ENCODE measurements at regions not wholly inside any gene's neighbourhood (a gene's known extent, or its start where the extent isn't known, plus 50 kb on each side); places are given as distances from the start of the nearest gene placed in this dataset.

DNA sequence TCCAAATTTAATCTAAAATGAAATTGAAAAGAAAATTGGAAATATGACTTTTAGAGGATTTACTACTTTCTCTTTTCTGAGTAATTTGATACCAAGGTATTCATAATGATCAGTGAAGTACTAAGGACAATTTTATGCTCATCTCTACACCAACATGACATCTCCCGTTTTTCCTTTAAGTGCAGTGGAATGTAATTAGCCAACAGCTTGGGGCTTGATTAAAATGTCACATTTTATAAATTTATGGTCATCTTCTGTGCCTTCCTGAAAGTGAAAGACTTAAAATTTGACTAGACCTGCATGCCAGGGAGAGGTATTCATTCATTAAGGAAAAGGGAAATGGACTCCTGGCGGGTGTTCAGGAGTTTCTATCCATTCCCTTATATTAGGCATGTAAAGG is 228.2 kb upstream of the CNTN3 start:
- TF ChIP-seq, protein P1, sequence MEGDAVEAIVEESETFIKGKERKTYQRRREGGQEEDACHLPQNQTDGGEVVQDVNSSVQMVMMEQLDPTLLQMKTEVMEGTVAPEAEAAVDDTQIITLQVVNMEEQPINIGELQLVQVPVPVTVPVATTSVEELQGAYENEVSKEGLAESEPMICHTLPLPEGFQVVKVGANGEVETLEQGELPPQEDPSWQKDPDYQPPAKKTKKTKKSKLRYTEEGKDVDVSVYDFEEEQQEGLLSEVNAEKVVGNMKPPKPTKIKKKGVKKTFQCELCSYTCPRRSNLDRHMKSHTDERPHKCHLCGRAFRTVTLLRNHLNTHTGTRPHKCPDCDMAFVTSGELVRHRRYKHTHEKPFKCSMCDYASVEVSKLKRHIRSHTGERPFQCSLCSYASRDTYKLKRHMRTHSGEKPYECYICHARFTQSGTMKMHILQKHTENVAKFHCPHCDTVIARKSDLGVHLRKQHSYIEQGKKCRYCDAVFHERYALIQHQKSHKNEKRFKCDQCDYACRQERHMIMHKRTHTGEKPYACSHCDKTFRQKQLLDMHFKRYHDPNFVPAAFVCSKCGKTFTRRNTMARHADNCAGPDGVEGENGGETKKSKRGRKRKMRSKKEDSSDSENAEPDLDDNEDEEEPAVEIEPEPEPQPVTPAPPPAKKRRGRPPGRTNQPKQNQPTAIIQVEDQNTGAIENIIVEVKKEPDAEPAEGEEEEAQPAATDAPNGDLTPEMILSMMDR (IDR thresholded peaks at IDR 0.05): no peak
- no peak for TF ChIP-seq POLR2A (IDR thresholded peaks at IDR 0.05)

Measured in body of pancreas (tissue), 4 donors.